GM23338 (cell line): ENCODE measurements at regions not wholly inside any gene's neighbourhood (a gene's known extent, or its start where the extent isn't known, plus 50 kb on each side); places are given as distances from the start of the nearest gene placed in this dataset.
A peak's percentile ranks its signal among the peaks of the same experiment; 100 is the strongest.

Experiments used
- ATAC-seq: fragments of 200-7000 bp; cut with Tn5 transposase; 3 replicates; pipeline ENCODE4 v1.9.1; 2020
- DNase-seq: peaks from one replicate; pipeline ENCODE4 v3.0.0-alpha.2; 2015; ENCODE audit warnings: low spot score
- H2AFZ ChIP-seq: fragments of 200-600 bp; sonication (generic); 2 replicates; pipeline ENCODE4 v1.8.0; 2016; ENCODE audit warnings: antibody characterized with exemption, mild to moderate bottlenecking, moderate library complexity
- H3F3A ChIP-seq: fragments of 200-600 bp; sonication (generic); replicated peaks from 2 replicates; pipeline ENCODE4 v1.8.0; 2017; ENCODE audit warnings: antibody characterized with exemption, mixed run types, low read depth
- H3K27ac ChIP-seq: fragments of 200-600 bp; sonication (generic); 2 replicates; pipeline ENCODE4 v1.6.1; 2016; ENCODE audit warnings: low read depth
- H3K27me3 ChIP-seq: fragments of 200-600 bp; sonication (generic); 2 replicates; pipeline ENCODE4 v1.8.0; 2016; ENCODE audit warnings: mild to moderate bottlenecking, mixed run types, moderate library complexity; ENCODE audit not compliant: insufficient read depth
- H3K36me3 ChIP-seq: fragments of 200-600 bp; sonication (generic); 2 replicates; pipeline ENCODE4 v1.8.0; 2016; ENCODE audit warnings: mild to moderate bottlenecking; ENCODE audit not compliant: insufficient read depth
- H3K4me1 ChIP-seq: fragments of 200-600 bp; sonication (generic); 2 replicates; pipeline ENCODE4 v1.8.0; 2016; ENCODE audit warnings: mild to moderate bottlenecking, moderate library complexity; ENCODE audit not compliant: insufficient read depth
- H3K4me2 ChIP-seq: fragments of 200-600 bp; sonication (generic); 2 replicates; pipeline ENCODE4 v1.7.1; 2017; ENCODE audit warnings: mixed run types
- H3K4me3 ChIP-seq: fragments of 200-600 bp; sonication (generic); 2 replicates; pipeline ENCODE4 v1.6.1; 2016; ENCODE audit warnings: mixed run types
- H3K79me2 ChIP-seq: fragments of 200-600 bp; sonication (generic); replicated peaks from 2 replicates; pipeline ENCODE4 v1.8.0; 2017; ENCODE audit warnings: mild to moderate bottlenecking; ENCODE audit not compliant: insufficient read depth
- H3K9me2 ChIP-seq: fragments of 200-600 bp; sonication (generic); 2 replicates; pipeline ENCODE4 v1.8.0; 2017; ENCODE audit not compliant: insufficient read depth
- H4K20me1 ChIP-seq: fragments of 200-600 bp; sonication (generic); replicated peaks from 2 replicates; pipeline ENCODE4 v1.8.0; 2017; ENCODE audit warnings: mild to moderate bottlenecking; ENCODE audit not compliant: insufficient read depth
- H3K27ac Mint-ChIP-seq: 2 replicates; pipeline ENCODE4 v1.8.0; 2020; ENCODE audit warnings: inconsistent platforms, mild to moderate bottlenecking, moderate library complexity, mixed read lengths
- H3K27me3 Mint-ChIP-seq: 3 replicates; pipeline ENCODE4 v1.8.0; 2022; ENCODE audit warnings: low read depth, mild to moderate bottlenecking, moderate library complexity, mixed read lengths, inconsistent platforms; ENCODE audit not compliant: insufficient read depth, poor library complexity
- H3K36me3 Mint-ChIP-seq: 3 replicates; pipeline ENCODE4 v1.8.0; 2021; ENCODE audit warnings: low read depth, mild to moderate bottlenecking, inconsistent platforms, moderate library complexity, mixed read lengths
- H3K4me1 Mint-ChIP-seq: 3 replicates; pipeline ENCODE4 v1.8.0; 2020; ENCODE audit warnings: mild to moderate bottlenecking, inconsistent platforms, mixed read lengths
- H3K4me3 Mint-ChIP-seq: 3 replicates; pipeline ENCODE4 v1.8.0; 2021; ENCODE audit warnings: moderate library complexity, mild to moderate bottlenecking, inconsistent platforms, mixed read lengths
- H3K9me3 Mint-ChIP-seq: 3 replicates; pipeline ENCODE4 v1.8.0; 2020; ENCODE audit warnings: moderate library complexity, mild to moderate bottlenecking, inconsistent platforms, mixed read lengths
- CREB1 ChIP-seq: fragments of 250-450 bp; sonication (Bioruptor Pico); IDR thresholded peaks from 2 replicates; pipeline ENCODE4 v1.5.0; 2020; ENCODE audit warnings: low read depth, mild to moderate bottlenecking, moderate library complexity
- EZH2 ChIP-seq: fragments of 200-600 bp; sonication (generic); IDR thresholded peaks from one replicate; pipeline ENCODE4 v1.8.0; 2017; ENCODE audit warnings: antibody characterized with exemption, mild to moderate bottlenecking, low read depth; ENCODE audit not compliant: unreplicated experiment
- JUNB ChIP-seq: IDR thresholded peaks from one replicate; pipeline ENCODE4 v1.6.1; 2016; ENCODE audit warnings: antibody characterized with exemption; ENCODE audit not compliant: unreplicated experiment
- NANOG ChIP-seq: IDR thresholded peaks from 2 replicates; pipeline ENCODE4 v1.6.1; 2016; ENCODE audit warnings: antibody characterized with exemption, borderline replicate concordance
- ZNF114 ChIP-seq: fragments of 250-450 bp; sonication (Bioruptor Pico); IDR thresholded peaks from 2 replicates; pipeline ENCODE4 v1.5.0; 2020; ENCODE audit warnings: mild to moderate bottlenecking, moderate library complexity
- TF ChIP-seq, protein P1 (sequence below): IDR thresholded peaks from one replicate; pipeline ENCODE4 v1.6.1; 2018; ENCODE audit warnings: antibody characterized with exemption; ENCODE audit not compliant: unreplicated experiment
- TF ChIP-seq, protein P2 (sequence below): IDR thresholded peaks from 2 replicates; pipeline ENCODE4 v1.6.1; 2016; ENCODE audit warnings: antibody characterized with exemption
- TF ChIP-seq, protein P3 (sequence below), 2 experiments: fragments of 200-600 bp in 1 of 2; sonication (generic) in 1 of 2; conservative IDR thresholded peaks; 2 replicates each; pipeline versions ENCODE4 v1.5.1 to v1.6.1; 2016 to 2017; ENCODE audit warnings: antibody characterized with exemption in 2 of 2, low read depth in 2 of 2, mild to moderate bottlenecking in 2 of 2, moderate library complexity in 1 of 2

DNA sequence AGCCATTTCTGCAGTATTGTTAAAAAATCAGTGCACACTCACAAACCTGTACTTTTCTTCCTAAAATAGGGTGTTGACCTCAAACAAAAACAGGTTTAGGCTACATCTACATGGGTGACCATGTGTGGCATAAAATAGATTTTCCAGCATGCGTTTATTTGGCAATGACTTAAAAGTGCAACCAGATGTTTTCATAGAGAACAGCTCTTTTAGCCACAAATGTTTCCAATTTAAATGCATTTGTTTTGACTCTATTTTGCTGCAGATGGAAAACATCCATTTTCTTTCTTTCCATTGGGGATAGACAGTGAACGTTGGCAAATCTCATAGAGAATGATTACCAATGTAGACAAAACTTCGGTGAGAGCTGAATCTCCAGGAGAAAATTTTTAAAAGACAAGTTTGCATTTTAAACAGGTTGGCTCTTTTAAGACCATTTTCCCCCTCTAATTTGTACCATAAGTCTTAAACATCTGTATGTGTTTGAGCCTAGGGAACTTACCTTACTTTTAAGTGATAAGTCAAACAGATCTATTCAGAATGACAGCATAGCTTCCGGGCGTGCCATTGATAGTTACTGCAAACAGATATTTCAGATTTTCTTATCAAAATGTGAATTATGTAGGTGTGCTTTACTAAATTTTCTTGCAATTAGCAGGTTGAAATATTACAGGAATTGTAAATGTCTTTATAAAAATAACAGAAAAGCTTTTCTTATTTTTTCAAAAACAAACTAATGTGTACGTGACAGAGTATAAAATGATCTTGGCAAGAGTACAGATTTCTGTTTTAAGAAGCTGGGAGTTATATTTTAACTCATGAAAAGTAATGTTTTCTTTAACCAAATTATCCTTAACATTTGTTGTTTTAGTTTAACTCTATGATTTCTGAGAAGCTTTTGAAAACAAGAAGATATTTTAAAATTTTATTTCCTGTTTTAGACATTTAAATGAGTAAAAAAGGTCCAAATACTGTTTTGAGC, 144.9 kb downstream of the HGF start:
- H3K27ac Mint-ChIP-seq = no peak overlapping the region
- H3K4me1 Mint-ChIP-seq = peaks cover 11% of the 10 kb centered on the region; the same call in 2 of the 3 replicates
- Histone ChIP-seq H3K4me2 (no peak overlapping the region), H3F3A (no peaks in the 10 kb centered on the region), H4K20me1 (no peaks in the 10 kb centered on the region), H3K4me1 (no peaks in the 10 kb centered on the region), H3K4me3 (no peak overlapping the region), H3K27me3 (no peaks in the 10 kb centered on the region), H3K79me2 (no peaks in the 10 kb centered on the region), H3K27ac (no peak overlapping the region), H3K9me2 (no peaks in the 10 kb centered on the region), H3K36me3 (no peaks in the 10 kb centered on the region), H2AFZ (peak overlapping the region; percentile 3; the same call in 1 of the 2 replicates)
- no peaks in the 10 kb centered on the region for H3K9me3 Mint-ChIP-seq
- no peak for TF ChIP-seq EZH2
- no peak for TF ChIP-seq CREB1
- TF ChIP-seq JUNB = no peak
- TF ChIP-seq ZNF114 (CRISPR knock-in tag) = no peak
- TF ChIP-seq NANOG = no peak
- TF ChIP-seq, protein P1, sequence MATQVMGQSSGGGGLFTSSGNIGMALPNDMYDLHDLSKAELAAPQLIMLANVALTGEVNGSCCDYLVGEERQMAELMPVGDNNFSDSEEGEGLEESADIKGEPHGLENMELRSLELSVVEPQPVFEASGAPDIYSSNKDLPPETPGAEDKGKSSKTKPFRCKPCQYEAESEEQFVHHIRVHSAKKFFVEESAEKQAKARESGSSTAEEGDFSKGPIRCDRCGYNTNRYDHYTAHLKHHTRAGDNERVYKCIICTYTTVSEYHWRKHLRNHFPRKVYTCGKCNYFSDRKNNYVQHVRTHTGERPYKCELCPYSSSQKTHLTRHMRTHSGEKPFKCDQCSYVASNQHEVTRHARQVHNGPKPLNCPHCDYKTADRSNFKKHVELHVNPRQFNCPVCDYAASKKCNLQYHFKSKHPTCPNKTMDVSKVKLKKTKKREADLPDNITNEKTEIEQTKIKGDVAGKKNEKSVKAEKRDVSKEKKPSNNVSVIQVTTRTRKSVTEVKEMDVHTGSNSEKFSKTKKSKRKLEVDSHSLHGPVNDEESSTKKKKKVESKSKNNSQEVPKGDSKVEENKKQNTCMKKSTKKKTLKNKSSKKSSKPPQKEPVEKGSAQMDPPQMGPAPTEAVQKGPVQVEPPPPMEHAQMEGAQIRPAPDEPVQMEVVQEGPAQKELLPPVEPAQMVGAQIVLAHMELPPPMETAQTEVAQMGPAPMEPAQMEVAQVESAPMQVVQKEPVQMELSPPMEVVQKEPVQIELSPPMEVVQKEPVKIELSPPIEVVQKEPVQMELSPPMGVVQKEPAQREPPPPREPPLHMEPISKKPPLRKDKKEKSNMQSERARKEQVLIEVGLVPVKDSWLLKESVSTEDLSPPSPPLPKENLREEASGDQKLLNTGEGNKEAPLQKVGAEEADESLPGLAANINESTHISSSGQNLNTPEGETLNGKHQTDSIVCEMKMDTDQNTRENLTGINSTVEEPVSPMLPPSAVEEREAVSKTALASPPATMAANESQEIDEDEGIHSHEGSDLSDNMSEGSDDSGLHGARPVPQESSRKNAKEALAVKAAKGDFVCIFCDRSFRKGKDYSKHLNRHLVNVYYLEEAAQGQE = no peak
- TF ChIP-seq, protein P2, sequence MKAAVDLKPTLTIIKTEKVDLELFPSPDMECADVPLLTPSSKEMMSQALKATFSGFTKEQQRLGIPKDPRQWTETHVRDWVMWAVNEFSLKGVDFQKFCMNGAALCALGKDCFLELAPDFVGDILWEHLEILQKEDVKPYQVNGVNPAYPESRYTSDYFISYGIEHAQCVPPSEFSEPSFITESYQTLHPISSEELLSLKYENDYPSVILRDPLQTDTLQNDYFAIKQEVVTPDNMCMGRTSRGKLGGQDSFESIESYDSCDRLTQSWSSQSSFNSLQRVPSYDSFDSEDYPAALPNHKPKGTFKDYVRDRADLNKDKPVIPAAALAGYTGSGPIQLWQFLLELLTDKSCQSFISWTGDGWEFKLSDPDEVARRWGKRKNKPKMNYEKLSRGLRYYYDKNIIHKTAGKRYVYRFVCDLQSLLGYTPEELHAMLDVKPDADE = no peak
- TF ChIP-seq, protein P3, sequence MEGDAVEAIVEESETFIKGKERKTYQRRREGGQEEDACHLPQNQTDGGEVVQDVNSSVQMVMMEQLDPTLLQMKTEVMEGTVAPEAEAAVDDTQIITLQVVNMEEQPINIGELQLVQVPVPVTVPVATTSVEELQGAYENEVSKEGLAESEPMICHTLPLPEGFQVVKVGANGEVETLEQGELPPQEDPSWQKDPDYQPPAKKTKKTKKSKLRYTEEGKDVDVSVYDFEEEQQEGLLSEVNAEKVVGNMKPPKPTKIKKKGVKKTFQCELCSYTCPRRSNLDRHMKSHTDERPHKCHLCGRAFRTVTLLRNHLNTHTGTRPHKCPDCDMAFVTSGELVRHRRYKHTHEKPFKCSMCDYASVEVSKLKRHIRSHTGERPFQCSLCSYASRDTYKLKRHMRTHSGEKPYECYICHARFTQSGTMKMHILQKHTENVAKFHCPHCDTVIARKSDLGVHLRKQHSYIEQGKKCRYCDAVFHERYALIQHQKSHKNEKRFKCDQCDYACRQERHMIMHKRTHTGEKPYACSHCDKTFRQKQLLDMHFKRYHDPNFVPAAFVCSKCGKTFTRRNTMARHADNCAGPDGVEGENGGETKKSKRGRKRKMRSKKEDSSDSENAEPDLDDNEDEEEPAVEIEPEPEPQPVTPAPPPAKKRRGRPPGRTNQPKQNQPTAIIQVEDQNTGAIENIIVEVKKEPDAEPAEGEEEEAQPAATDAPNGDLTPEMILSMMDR (conservative IDR thresholded peaks at IDR 0.05; ENCODE audit: low read depth in 2 of 2) = no peak
- ATAC-seq (no peak), DNase-seq (no peak)
- no peak overlapping the region for H3K4me3 Mint-ChIP-seq
- no peaks in the 10 kb centered on the region for H3K36me3 Mint-ChIP-seq
- no peaks in the 10 kb centered on the region for H3K27me3 Mint-ChIP-seq
